CD4-positive, alpha-beta T cell (primary cell): ENCODE measurements at regions not wholly inside any gene's neighbourhood (a gene's known extent, or its start where the extent isn't known, plus 50 kb on each side); places are given as distances from the start of the nearest gene placed in this dataset.

Experiments used
- ATAC-seq: fragments of 200-7000 bp; cut with Tn5 transposase; one replicate; pipeline ENCODE4 v1.10.0; 2022; ENCODE audit warnings: mild to moderate bottlenecking; ENCODE audit not compliant: poor library complexity
- CTCF ChIA-PET: fragments of 350-600 bp; sonication (Branson Sonifier 250); formaldehyde crosslinking; loops from one replicate; lab custom pipeline; 2021; ENCODE audit warnings: antibody characterized with exemption, inconsistent platforms; lab: Charles Lee
- POLR2A ChIA-PET: fragments of 350-600 bp; sonication (Branson Sonifier 250); formaldehyde crosslinking; loops from one replicate; lab custom pipeline; 2021; ENCODE audit warnings: antibody characterized with exemption, inconsistent platforms; lab: Charles Lee
- DNase-seq, 14 experiments: peaks; one replicate each; pipeline ENCODE4 v3.0.0-alpha.2; 2013 to 2020; ENCODE audit warnings: mixed read lengths in 2 of 14
- H3K27ac ChIP-seq, 2 donors: one replicate each; pipeline versions ENCODE4 v1.5.1 to v1.7.0; 2013; ENCODE audit warnings: low read length in 2 of 2, low read depth in 1 of 2, mild to moderate bottlenecking in 1 of 2
- H3K27me3 ChIP-seq, 2 experiments: 1 replicate in 1 of 2; 2 replicates in 1 of 2; pipeline versions ENCODE4 v1.6.1 to v1.7.0; 2013; ENCODE audit warnings: low read length in 2 of 2, control low read depth in 1 of 2, mild to moderate bottlenecking in 1 of 2, moderate library complexity in 1 of 2; ENCODE audit not compliant: insufficient read depth in 2 of 2, control insufficient read depth in 1 of 2
- H3K36me3 ChIP-seq: one replicate; pipeline ENCODE4 v1.6.1; 2013; ENCODE audit warnings: low read length, control low read depth; ENCODE audit not compliant: insufficient read depth
- H3K4me1 ChIP-seq: one replicate; pipeline ENCODE4 v1.6.1; 2013; ENCODE audit warnings: low read length, control low read depth; ENCODE audit not compliant: insufficient read depth
- H3K4me3 ChIP-seq: one replicate; pipeline ENCODE4 v1.5.1; 2013; ENCODE audit warnings: mild to moderate bottlenecking, low read length, moderate library complexity
- H3K9me3 ChIP-seq, 2 experiments: 1 replicate in 1 of 2; 2 replicates in 1 of 2; pipeline versions ENCODE4 v1.6.1 to v1.7.0; 2013; ENCODE audit warnings: low read length in 2 of 2, mild to moderate bottlenecking in 2 of 2, control low read depth in 1 of 2, moderate library complexity in 1 of 2; ENCODE audit not compliant: control insufficient read depth in 1 of 2, insufficient read depth in 1 of 2
- H3K27ac Mint-ChIP-seq: one replicate; pipeline ENCODE4 v1.8.0; 2020; ENCODE audit warnings: mixed read lengths
- H3K27me3 Mint-ChIP-seq: one replicate; pipeline ENCODE4 v1.8.0; 2021; ENCODE audit warnings: mixed read lengths
- H3K36me3 Mint-ChIP-seq: one replicate; pipeline ENCODE4 v1.8.0; 2021; ENCODE audit warnings: low read depth, mixed read lengths
- H3K4me1 Mint-ChIP-seq: one replicate; pipeline ENCODE4 v1.8.0; 2021; ENCODE audit warnings: low read depth, mixed read lengths
- H3K4me3 Mint-ChIP-seq: one replicate; pipeline ENCODE4 v1.8.0; 2020; ENCODE audit warnings: mild to moderate bottlenecking, mixed read lengths
- H3K9me3 Mint-ChIP-seq: one replicate; pipeline ENCODE4 v1.8.0; 2020; ENCODE audit warnings: mixed read lengths
- intact Hi-C, 2 experiments: fragments of 100-400 bp; cut with DNase I in 1 of 2; cut with micrococcal nuclease in 1 of 2; formaldehyde crosslinking; loops; one replicate each; pipeline versions ENCODE4 v1.15.1 to v1.9.0; 2023 to 2025; cut with DNase I, micrococcal nuclease
- TF ChIP-seq, protein P1 (sequence below): fragments of 200-600 bp; IDR thresholded peaks from one replicate; pipeline ENCODE4 v1.8.0; 2022; ENCODE audit warnings: antibody characterized with exemption, mild to moderate bottlenecking

DNA sequence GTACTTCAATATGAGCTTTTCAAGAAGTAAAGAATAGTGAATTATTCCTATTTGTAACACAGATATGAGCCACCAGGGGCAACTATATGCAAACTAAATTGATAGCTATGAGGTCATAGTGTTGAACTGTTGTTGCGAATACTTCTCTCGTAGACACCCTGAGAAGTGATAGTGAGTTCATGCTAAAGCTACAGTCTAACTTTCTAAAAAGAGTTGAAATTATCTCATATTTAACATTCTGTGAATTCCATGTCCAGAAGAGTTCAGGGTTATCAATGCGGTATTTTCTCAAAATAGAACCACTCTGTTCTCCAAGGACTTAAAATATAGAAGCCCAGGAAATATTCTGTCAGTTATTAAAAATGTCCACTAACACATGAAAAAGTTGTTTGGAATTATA is 185.4 kb downstream of the AASDHPPT start:
- Mint-ChIP-seq H3K4me1 (no peaks in the 10 kb centered on the region), H3K4me3 (no peak overlapping the region), H3K9me3 (peaks cover 7% of the 10 kb centered on the region), H3K27ac (no peak overlapping the region), H3K27me3 (no peaks in the 10 kb centered on the region), H3K36me3 (no peaks in the 10 kb centered on the region)
- intact Hi-C loops = no loop called here
- ChIA-PET CTCF (no interaction called here), POLR2A (no interaction called here)
- Histone ChIP-seq H3K27ac (no peak overlapping the region), H3K9me3 (peaks cover 0 to 7% of the 10 kb centered on the region in 2 experiments), H3K36me3 (no peaks in the 10 kb centered on the region), H3K27me3 (no peaks in the 10 kb centered on the region), H3K4me3 (no peak overlapping the region), H3K4me1 (no peaks in the 10 kb centered on the region)
- TF ChIP-seq, protein P1, sequence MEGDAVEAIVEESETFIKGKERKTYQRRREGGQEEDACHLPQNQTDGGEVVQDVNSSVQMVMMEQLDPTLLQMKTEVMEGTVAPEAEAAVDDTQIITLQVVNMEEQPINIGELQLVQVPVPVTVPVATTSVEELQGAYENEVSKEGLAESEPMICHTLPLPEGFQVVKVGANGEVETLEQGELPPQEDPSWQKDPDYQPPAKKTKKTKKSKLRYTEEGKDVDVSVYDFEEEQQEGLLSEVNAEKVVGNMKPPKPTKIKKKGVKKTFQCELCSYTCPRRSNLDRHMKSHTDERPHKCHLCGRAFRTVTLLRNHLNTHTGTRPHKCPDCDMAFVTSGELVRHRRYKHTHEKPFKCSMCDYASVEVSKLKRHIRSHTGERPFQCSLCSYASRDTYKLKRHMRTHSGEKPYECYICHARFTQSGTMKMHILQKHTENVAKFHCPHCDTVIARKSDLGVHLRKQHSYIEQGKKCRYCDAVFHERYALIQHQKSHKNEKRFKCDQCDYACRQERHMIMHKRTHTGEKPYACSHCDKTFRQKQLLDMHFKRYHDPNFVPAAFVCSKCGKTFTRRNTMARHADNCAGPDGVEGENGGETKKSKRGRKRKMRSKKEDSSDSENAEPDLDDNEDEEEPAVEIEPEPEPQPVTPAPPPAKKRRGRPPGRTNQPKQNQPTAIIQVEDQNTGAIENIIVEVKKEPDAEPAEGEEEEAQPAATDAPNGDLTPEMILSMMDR = no peak
- no peak for ATAC-seq
- DNase-seq = no peak

DNA sequence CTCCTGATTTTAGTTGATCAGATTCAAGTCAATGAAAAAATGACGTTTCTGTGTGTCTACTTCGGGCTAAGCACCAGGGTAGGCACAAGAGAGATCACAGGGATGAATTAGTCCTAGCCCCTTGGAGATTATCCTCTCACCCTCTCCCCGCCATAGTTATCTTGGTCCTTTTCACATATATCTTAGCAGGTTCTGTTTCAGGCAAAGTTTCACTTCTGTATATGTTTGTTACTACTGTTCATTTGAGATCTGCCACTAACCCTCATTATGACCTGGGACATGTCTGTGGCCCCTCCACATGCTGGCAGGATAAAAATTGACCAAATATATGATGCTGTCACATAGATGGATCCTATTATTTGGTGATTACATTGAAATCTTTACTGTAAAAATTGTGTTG is 186.1 kb downstream of the AASDHPPT start:
- CTCF ChIA-PET = no interaction called here
- intact Hi-C loops = no loop called here
- no peak overlapping the region for H3K4me3 ChIP-seq

DNA sequence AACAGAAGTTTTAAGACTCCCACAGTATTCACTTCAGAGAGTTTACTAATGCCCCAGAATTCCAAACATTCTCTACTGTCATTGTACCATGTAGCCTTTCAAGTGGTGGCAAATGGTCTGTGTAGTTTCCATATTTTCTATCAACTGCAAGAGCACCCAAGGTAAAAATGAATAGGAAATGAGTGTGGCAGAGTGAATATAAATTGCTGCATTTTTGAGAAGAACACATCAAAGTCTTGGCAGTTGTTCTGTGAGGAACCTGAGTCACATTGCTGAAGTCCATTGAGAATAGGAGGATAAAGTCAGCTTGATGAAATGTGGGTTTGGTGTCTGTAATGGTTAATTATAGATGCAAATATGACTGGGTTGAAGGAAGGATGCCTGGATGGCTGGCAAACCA is 193.6 kb downstream of the AASDHPPT start:
- H3K4me3 ChIP-seq = no peak overlapping the region

More for the DNA sequence above, 186.1 kb downstream of the AASDHPPT start:
- H3K27ac Mint-ChIP-seq = no peak overlapping the region
- TF ChIP-seq, protein P1 = no peak
- DNase-seq = no peak
- no peaks in the 10 kb centered on the region for H3K36me3 Mint-ChIP-seq
- no peaks in the 10 kb centered on the region for H3K4me1 Mint-ChIP-seq
- peaks cover 11% of the 10 kb centered on the region for H3K9me3 Mint-ChIP-seq
- no peak overlapping the region for H3K4me3 Mint-ChIP-seq
- Histone ChIP-seq H3K27ac (no peak overlapping the region), H3K36me3 (no peaks in the 10 kb centered on the region), H3K9me3 (peaks cover 0 to 7% of the 10 kb centered on the region in 2 experiments), H3K4me1 (no peaks in the 10 kb centered on the region), H3K27me3 (no peaks in the 10 kb centered on the region)
- POLR2A ChIA-PET = no interaction called here
- ATAC-seq = no peak
- no peaks in the 10 kb centered on the region for H3K27me3 Mint-ChIP-seq

More for the DNA sequence above, 193.6 kb downstream of the AASDHPPT start:
- TF ChIP-seq, protein P1 = no peak
- Histone ChIP-seq H3K4me1 (no peaks in the 10 kb centered on the region), H3K36me3 (no peaks in the 10 kb centered on the region), H3K9me3 (peaks cover 0 to 7% of the 10 kb centered on the region in 2 experiments), H3K27me3 (no peaks in the 10 kb centered on the region), H3K27ac (no peak overlapping the region)
- Mint-ChIP-seq H3K9me3 (peaks cover 22% of the 10 kb centered on the region), H3K27ac (no peak overlapping the region), H3K4me1 (no peaks in the 10 kb centered on the region), H3K27me3 (no peaks in the 10 kb centered on the region), H3K36me3 (no peaks in the 10 kb centered on the region), H3K4me3 (no peak overlapping the region)
- ChIA-PET CTCF (no interaction called here), POLR2A (no interaction called here)
- ATAC-seq = no peak
- intact Hi-C loops = no loop called here
- DNase-seq = no peak
